Neural crest cell (in vitro differentiated cells): ENCODE measurements at regions not wholly inside any gene's neighbourhood (a gene's known extent, or its start where the extent isn't known, plus 50 kb on each side); places are given as distances from the start of the nearest gene placed in this dataset.

Experiments
- DNase-seq: peaks from one replicate; pipeline ENCODE4 v3.0.0; 2021; ENCODE audit warnings: low read depth, mixed read lengths, low spot score
- H3K27ac Mint-ChIP-seq: one replicate; pipeline ENCODE4 v1.8.0; 2021; ENCODE audit warnings: mild to moderate bottlenecking, mixed read lengths; ENCODE audit not compliant: unreplicated experiment
- H3K27me3 Mint-ChIP-seq: 2 replicates; pipeline ENCODE4 v1.8.0; 2021; ENCODE audit warnings: low read depth, mild to moderate bottlenecking, mixed read lengths
- H3K36me3 Mint-ChIP-seq: 2 replicates; pipeline ENCODE4 v1.8.0; 2021; ENCODE audit warnings: low read depth, mild to moderate bottlenecking, mixed read lengths
- H3K4me1 Mint-ChIP-seq: 2 replicates; pipeline ENCODE4 v1.8.0; 2021; ENCODE audit warnings: mixed read lengths
- H3K4me3 Mint-ChIP-seq: one replicate; pipeline ENCODE4 v1.8.0; 2021; ENCODE audit warnings: mild to moderate bottlenecking, mixed read lengths
- H3K9me3 Mint-ChIP-seq: 2 replicates; pipeline ENCODE4 v1.8.0; 2021; ENCODE audit warnings: mixed read lengths
- CTCF ChIP-seq: fragments of 200-600 bp; sonication (generic); conservative IDR thresholded peaks from 2 replicates; pipeline ENCODE4 v1.5.0; 2021; ENCODE audit warnings: antibody characterized with exemption, mild to moderate bottlenecking

GRCh38 chr7:20896996-20897395 is 110.3 kb upstream of the SP8 start:
- no peak for TF ChIP-seq CTCF
- Mint-ChIP-seq H3K27ac (no peak overlapping the region), H3K4me1 (peaks cover 10% of the 10 kb centered on the region), H3K27me3 (no peaks in the 10 kb centered on the region), H3K36me3 (no peaks in the 10 kb centered on the region), H3K4me3 (no peak overlapping the region), H3K9me3 (peaks cover 5% of the 10 kb centered on the region)
- DNase-seq = no peak

GRCh38 chr7:20906801-20907453 is 120.2 kb upstream of the SP8 start:
- Mint-ChIP-seq H3K4me3 (no peak overlapping the region), H3K27ac (no peak overlapping the region), H3K36me3 (no peaks in the 10 kb centered on the region), H3K9me3 (peaks cover 4% of the 10 kb centered on the region), H3K4me1 (no peaks in the 10 kb centered on the region), H3K27me3 (no peaks in the 10 kb centered on the region)
- DNase-seq = no peak
- TF ChIP-seq CTCF = no peak

- H3K27me3 Mint-ChIP-seq = no peaks in the 10 kb centered on the region
- no peak overlapping the region for H3K27ac Mint-ChIP-seq
- no peaks in the 10 kb centered on the region for H3K9me3 Mint-ChIP-seq
- TF ChIP-seq CTCF = no peak
- peaks cover 3% of the 10 kb centered on the region for H3K4me1 Mint-ChIP-seq
- DNase-seq = no peak
- H3K4me3 Mint-ChIP-seq = no peak overlapping the region
- no peaks in the 10 kb centered on the region for H3K36me3 Mint-ChIP-seq
These were observed 124.4 kb upstream of the SP8 start for GRCh38 chr7:20911081-20911480.

- H3K36me3 Mint-ChIP-seq = no peaks in the 10 kb centered on the region
- DNase-seq = no peak
- H3K27me3 Mint-ChIP-seq = no peaks in the 10 kb centered on the region
- no peaks in the 10 kb centered on the region for H3K9me3 Mint-ChIP-seq
- TF ChIP-seq CTCF = no peak
- H3K4me1 Mint-ChIP-seq = peaks cover 12% of the 10 kb centered on the region
- H3K27ac Mint-ChIP-seq = no peak overlapping the region
- no peak overlapping the region for H3K4me3 Mint-ChIP-seq
These were observed 127.2 kb upstream of the SP8 start for GRCh38 chr7:20913853-20914252.

- Mint-ChIP-seq H3K27ac (no peak overlapping the region), H3K27me3 (no peaks in the 10 kb centered on the region), H3K9me3 (no peaks in the 10 kb centered on the region), H3K36me3 (no peaks in the 10 kb centered on the region), H3K4me1 (peaks cover 12% of the 10 kb centered on the region), H3K4me3 (no peak overlapping the region)
- TF ChIP-seq CTCF = no peak
- DNase-seq = no peak
These were observed 129.6 kb upstream of the SP8 start for GRCh38 chr7:20916311-20916710.

- DNase-seq = no peak
- Mint-ChIP-seq H3K36me3 (no peaks in the 10 kb centered on the region), H3K9me3 (peaks cover 2% of the 10 kb centered on the region), H3K27ac (no peak overlapping the region), H3K4me3 (no peak overlapping the region), H3K4me1 (peaks cover 12% of the 10 kb centered on the region), H3K27me3 (no peaks in the 10 kb centered on the region)
- no peak for TF ChIP-seq CTCF
These were observed 130.9 kb upstream of the SP8 start for GRCh38 chr7:20917603-20918002.
